ENCODE measurements at regions not wholly inside any gene's neighbourhood (a gene's known extent, or its start where the extent isn't known, plus 50 kb on each side); places are given as distances from the start of the nearest gene placed in this dataset.

DNA sequence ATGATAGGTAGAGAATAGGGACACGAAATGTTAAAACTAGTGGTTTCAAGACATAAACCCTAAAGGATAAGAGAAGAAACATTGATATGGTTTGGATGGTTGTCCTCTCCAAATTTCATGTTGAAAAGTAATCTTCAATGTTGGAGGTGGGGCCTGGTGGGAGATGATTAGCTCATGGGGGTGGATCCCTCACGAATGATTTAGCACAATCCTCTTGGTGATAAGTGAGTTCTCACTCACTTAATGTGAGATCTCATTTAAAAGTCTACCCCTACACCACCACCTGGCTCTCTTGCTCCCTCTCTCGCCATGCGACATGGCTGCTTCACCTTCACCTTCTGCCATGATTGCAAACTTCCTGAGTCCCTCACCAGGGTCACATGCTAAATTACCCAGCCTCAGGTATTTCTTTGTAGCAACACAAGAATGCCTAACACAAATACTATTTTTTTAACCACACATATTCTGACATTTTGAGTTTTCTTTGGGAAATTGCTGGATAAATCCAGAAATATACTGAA, 242.4 kb upstream of the PHF14 start:
- TF ChIP-seq, protein P1, sequence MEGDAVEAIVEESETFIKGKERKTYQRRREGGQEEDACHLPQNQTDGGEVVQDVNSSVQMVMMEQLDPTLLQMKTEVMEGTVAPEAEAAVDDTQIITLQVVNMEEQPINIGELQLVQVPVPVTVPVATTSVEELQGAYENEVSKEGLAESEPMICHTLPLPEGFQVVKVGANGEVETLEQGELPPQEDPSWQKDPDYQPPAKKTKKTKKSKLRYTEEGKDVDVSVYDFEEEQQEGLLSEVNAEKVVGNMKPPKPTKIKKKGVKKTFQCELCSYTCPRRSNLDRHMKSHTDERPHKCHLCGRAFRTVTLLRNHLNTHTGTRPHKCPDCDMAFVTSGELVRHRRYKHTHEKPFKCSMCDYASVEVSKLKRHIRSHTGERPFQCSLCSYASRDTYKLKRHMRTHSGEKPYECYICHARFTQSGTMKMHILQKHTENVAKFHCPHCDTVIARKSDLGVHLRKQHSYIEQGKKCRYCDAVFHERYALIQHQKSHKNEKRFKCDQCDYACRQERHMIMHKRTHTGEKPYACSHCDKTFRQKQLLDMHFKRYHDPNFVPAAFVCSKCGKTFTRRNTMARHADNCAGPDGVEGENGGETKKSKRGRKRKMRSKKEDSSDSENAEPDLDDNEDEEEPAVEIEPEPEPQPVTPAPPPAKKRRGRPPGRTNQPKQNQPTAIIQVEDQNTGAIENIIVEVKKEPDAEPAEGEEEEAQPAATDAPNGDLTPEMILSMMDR (optimal IDR thresholded peaks at IDR 0.05 in 1 of 3, IDR thresholded peaks at IDR 0.05 in 1 of 3, conservative IDR thresholded peaks at IDR 0.05 in 1 of 3; ENCODE audit: extremely low read depth in 1 of 3, insufficient read depth in 2 of 3, low read length in 3 of 3): no peak
- TF ChIP-seq EZH2 (IDR thresholded peaks at IDR 0.05; ENCODE audit: low read length): no peak

All from keratinocyte (primary cell).